GM19238 (cell line): ENCODE measurements at regions not wholly inside any gene's neighbourhood (a gene's known extent, or its start where the extent isn't known, plus 50 kb on each side); places are given as distances from the start of the nearest gene placed in this dataset.

ENCODE experiments used
- DNase-seq: peaks from one replicate; pipeline ENCODE4 v3.0.0; 2011; ENCODE audit warnings: low spot score; ENCODE audit not compliant: insufficient read length

DNA sequence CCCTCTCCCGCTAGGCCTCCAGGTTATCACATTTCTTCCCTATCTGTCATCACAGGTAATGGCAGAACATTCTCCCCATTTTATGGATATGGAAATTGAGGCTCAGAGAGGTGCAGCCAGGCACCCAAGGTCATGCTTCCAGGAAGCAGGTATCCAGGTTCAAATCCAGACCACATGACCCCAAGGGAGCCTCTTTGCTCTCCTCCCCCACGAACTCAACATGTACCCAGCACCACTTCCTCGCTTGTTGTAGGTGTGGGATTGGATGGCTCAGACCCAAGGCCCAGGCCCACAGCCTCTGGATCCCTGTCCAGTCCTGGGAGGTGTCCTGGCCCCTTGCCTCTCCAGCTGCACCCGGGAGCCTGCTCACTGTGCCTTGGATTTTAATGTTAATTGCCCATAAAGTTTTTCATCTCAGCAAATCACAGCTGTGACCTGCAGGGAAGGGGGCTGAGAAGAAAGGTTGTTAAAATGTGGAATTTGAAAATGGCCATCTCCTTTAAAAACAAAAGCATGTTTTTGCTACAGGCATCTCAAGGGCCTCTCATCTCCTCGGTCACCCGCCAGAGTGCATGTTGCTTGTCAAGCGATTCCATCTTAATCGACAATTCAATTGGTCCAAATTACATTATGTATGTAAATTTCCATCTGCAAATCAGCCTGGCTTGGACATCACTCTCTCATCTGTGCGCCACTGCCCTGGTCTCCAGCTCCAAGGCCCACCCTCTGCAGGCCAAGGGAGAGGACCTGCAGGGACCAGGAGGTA lies 205.4 kb upstream of the ZMIZ1 start:
- DNase-seq, result no peak

DNA sequence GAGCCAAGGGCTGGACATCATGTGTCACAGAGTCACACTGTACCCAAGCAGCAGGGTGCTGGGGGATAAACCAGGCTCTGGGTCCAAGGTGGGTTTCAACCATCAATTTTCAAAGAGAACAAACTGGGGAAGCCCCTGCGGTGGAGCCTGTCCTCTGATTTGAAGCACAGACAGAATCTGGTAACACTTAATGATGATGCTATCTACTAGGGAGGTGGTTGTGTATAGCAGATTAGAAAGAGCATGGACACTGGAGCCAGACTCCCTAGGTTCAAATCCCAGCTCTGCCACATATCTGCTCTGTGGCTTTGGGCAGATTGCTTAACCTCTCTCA lies 204.9 kb upstream of the ZMIZ1 start:
- no peak for DNase-seq

DNA sequence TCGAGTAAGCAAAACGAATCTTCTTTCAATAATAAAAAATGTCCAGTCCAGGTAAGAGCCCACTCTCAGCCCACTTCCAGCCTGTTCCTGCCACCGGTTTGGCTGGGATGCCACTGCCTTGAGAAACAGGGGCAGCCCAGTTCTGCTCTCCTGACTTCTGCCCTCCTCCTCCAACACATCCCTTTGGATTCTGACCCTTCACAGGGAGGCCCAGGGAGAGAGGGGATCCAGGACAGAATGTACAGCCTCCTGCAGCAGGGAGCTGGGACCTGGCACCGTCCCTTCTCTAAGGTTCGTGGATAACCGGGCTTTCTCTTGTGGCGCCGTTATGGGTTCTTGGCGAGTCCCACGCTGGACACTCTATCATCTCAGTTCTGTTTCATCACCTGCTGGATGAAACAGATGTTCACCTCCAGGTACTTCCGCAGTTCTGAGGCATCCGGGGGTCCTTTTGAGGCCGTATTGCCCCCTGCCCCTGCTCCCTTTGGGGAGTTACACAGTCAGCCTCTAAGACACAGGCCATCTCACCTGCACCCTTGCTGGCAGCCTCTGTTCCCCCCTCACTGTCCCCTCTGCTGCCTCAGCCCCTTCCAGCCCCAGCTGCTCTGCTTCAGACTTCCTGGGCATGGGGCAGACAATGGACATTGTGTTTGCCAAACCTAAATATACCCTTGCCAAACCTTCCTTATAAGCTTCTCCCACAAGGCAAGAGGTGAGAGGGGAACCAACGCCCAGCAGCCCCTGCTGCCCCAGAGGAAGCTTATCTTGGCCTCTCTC lies 203.8 kb upstream of the ZMIZ1 start:
- DNase-seq, result no peak

DNA sequence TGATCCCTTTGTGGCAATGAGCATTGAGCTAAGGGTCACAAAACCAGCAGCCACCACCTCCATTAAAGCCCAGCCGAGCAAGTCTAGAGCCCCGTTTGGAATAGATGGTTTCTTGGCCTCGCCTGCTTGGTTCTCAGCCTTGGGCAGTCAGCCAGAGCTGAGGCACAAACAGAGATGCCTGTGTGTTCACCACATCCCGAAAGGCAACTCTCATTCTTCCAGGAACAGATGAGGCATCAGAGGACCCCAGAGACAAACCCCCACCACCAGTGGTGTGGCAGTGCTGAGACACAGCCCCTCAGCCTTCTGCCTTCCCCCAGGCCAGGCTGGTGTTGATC lies 203.3 kb upstream of the ZMIZ1 start:
- DNase-seq, result no peak

DNA sequence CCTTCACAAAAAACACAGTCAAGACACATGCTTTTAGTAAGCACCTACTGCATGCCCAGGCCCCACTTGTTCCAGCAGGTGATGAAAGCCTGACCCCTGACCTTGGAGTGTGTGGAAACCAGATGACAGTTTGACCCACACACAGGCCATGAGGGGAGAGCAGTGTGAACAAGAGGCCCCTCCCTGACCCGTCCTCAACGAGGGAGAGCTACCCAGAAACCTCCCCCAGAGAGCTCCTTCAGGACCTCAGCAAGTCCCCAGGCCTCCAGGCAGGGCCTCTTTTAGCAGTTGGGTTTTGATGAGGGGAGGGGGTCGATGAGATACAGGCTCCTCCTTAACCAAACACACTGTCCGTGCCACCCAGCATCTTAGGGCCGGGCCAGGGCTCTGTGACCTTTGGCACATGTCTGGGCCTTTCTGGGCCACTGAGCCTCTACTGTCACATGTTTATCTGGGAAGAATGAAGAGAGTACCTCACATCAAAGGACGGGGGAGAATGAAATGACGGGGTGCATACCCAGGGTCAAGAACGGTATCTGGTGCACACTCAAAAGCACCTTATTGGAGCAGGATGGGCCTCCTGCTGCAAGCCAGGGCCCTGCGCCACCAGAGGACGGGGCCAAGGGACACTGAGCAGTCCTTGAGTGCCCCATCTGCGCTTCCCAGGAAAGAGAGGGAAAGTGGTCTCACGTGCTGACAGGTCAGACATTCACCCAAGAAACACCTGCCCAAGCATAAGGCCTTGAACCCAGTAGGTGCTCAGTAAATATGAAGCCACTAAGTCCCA lies 202.6 kb upstream of the ZMIZ1 start:
- DNase-seq, result no peak

DNA sequence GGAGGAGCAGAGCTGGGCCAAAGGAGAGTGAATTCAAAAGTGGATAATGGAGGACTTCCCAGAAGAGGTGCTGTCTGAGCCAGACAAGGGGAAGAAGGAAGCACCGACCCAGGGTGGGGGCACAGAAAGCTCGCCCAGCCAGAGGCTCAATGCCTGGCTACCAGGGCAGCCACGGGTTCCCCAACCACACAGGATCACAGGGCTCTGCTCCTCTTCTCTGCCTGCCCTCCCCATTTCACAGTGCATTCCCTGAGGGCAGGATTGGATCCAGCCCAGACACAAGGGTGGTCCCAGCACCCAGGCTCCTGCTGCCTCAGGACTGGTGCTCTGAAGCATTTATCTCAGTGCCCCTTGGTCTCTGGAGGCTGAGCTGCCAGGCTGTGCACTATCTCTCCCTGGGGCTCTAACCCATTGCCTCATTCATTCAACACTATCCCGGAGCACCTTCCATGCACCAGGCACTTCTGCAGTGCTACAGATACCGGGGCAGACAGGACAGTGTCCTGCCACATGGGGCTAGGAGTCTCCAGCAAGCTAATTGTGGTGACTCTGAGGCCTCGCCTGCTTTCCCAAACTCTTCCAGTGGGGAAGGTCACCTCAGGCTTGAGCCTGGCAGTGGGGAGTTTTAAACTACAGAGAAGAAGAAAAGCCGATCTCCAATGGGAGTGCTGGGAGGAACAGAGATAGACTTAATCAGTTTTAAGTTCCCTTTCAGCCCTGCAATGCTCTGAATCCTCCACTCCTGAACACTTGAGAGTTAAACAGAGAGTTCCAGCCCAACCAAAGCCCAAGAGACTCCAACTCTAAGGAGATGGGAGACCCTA lies 201.8 kb upstream of the ZMIZ1 start:
- no peak for DNase-seq

DNA sequence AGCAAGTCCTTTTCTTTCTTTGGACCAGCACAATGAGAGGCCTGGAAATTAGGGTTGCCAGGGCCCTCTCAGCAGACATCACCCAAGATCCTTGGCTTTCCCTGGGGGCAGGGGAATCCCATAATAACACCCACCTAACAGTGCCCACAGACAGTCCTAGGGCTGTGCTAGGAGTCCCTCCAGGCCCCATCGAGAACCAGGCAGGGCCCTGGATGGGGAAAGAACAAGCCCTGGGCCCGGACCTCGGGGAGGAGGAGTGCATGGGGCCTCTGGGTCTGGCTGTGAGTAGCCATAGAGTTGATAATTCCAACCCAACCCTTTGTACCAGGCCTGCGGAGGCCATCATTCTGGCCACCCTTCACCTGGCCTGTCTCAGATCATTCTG lies 201.2 kb upstream of the ZMIZ1 start:
- DNase-seq, result no peak

DNA sequence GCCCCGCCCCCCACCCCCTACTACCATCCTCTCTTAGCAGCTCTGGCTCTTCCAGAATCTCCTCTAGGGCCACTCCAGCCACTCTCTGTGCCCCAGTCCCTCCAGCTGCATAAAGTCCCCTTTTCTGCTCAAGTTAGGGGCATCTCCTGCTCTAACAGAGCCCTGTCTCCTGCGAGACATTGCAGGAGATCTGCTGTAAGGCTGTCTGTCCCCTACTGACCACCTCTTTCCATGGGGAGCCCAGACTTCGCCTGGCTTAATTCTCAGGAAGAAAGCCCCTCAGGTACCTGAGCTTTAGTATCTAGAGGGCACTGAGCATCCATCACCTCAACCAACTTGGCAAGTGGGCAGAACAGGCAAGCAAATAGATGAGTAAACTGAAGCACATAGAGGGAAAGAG lies 200.7 kb upstream of the ZMIZ1 start:
- no peak for DNase-seq

DNA sequence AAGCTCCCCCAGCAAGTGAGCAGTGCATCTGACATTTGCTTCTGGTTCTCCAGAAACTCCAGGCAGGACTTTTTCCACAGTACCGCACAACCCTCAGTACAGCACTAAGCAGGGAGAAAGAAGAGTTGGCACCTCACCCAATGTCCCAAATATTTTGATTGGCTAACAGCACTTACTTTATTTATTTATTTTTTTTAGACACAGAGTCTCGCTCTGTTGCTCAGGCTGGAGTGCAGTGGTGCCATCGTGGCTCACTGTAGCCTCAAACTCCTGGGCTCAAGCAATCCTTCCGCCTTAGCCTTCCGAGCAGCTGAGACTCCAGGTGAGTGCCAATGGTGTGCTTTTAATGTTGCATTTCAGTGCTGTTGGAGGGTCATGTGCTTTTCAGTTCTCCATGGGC lies 200.3 kb upstream of the ZMIZ1 start:
- no peak for DNase-seq

DNA sequence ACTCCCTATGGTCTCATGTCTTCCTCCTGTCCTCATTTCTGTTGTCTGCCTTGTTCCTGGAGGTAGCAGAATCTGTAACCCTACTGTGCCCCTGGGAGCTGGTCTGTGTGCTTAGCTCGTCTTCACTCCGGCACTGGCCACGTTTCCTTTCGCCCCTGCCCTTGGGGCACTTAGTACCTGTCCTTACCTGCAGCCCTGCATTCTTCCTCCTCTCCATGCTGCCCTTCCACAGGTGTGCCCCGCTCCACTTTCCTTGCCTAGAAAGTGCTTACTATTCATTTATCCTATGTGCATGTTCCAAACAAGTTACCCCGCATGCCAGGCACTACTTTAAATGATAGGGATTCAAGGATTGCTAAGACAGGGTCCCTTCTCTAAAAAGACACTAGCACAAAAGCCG lies 199.9 kb upstream of the ZMIZ1 start:
- no peak for DNase-seq

DNA sequence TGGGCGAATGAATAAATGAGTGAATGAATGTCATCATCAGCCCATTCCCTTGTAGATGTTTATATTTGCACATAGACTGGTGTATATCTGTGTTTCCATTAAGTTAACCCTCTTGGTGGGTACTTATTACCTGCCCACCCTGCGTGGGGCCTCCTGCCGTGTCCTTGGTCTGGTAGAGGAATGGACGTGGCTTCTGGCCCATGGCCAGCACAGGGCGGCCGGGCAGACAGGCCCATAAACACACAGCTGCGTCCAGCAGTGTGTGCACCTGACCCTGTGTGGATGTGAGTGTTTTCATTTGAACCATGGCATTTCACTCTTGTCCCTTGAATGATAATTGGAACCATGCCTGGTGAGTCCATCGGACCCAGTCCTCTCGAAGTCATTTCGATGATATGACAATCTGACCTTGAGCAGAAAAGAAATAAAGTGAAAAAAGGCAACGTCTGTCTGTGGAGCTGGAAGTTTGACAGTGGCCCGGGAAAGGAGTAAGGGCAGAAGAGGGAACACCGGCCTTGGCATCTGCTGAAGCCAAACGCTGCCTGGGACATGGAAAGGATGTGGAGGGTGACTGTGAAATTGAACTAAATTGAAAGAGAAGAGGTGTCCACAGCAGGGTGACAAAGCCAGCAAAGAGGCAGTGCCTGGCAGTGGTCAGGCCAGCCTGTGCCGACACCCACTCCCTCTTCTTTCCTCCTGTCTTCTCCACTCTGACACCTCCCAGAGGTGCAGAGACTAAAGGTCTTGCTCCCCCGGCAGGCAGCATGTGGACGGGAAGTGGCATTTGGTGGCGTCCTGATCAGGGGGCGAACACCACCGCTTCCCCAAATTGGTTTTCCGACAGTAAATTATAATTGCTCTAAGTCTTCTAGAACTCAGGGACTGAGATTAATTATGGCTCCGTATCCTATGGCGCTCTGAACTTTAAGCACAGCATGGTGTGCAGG lies 199.0 kb upstream of the ZMIZ1 start:
- DNase-seq, result no peak

DNA sequence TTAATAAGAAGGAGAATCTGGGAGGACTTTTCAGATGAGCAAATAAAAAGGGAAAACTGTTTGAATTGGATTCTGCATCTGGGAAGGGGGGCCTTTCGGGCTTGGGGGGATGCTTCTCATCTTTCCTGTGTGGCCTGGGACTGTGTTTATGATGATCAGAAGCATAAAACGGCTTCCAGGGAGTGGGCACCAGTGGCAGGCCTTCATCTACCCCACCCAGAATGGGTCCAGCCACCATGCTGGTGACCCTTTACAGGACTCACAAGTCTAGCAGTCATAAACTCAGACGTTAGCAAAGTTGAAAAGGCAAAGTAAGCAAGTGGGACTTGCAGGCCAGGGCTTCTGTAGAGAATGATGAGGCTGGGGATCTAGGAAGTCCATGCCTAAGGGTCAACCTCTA lies 198.3 kb upstream of the ZMIZ1 start:
- DNase-seq, result no peak

DNA sequence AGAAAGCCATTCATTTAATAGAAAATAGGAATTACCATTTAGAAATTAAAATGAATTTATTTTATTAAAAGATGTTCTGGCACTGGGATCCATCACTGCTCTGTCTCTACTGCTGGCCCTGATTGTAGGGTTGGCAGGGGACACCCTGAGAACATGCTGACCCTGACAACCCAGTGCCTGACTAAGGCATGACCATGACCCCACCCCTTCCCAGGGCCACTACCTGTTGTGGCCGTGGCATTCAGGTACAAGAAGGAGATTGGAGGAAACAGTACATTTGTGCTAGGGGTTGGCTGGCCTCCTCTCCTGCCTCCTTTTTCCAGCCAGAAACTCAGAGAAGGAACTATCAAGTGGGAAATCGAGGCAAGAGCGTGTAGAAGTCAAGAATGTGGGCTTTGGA lies 197.0 kb upstream of the ZMIZ1 start:
- DNase-seq, result no peak

DNA sequence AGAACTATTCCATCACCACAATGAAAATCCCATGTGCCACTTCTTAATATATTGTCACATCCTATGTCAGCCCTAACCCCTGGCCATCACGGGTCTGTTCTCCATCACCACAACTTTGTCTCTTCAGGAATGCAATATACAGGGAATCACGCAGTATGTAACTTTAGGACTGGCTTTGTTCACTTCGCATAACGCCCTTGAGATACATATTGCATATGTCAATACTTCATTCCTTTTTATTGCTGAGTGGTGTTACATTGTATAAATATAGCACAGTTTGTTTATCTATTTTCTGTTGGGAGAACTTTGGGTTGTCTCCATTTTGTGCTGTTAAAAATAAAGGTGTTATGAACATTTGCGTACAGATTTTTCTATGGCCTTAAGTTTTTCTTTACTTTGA lies 195.4 kb upstream of the ZMIZ1 start:
- DNase-seq, result no peak

DNA sequence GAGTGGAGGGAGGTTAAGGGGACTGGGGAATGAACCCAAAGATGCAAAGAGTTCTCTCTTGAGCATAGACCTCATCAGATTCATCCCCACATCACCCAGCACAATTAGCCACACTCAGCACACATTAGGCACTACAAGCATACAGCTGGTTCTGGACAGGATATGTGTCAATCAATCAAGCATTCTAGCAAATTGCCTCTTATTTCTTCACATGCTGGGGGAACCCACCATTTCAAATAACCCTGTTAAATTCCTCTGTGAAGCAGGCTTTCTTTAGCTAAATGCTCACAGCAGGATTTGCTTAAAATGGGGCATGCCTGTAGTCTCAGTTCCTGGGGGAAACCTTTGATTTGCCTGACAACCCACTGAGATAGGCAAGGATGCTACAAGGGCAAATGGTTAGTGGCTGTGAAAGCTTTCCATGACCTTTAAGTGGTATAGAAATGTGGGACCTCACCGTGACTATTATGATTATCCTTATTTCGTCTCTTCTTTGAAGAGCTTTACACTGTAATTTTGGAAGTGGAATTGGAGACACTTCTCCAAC lies 193.4 kb upstream of the ZMIZ1 start:
- DNase-seq, result no peak

DNA sequence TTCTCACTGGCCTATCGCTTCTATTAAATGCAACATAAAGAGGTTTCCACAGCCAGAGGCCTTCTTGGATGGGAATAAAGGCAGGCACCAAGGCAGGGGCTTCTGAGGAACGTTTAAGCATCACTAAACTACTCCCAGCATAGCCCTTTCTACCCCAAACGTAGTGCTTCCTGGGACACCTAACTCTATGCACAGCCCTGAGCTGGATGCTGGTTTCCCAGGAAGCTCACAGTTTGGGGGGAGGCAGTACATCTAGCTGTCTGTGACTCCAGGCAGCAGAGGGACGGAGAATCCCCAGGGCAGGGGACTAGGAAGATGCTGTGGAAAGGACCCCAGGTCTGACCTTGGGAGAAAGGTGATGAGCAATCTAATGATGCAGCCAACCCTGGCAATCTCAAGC lies 192.8 kb upstream of the ZMIZ1 start:
- DNase-seq, result no peak

DNA sequence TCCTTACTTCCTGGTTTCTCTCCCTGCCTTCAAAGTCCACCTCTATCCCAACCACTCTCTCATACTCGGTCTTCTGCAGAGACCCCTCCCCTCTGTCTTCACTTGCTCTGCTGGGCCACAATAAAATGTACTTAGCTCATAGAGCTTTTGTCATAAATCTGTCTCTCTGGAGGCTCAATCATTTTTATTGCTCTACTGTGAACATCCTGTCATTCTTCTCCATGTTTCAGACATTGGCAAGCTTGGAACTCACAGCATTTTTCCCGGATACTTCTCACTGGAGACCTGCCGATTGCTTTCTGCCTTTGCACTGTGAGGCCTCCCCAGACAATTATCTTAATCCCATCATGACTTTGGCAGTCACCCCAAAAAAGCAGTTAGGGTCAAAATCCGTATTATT lies 192.3 kb upstream of the ZMIZ1 start:
- no peak for DNase-seq

DNA sequence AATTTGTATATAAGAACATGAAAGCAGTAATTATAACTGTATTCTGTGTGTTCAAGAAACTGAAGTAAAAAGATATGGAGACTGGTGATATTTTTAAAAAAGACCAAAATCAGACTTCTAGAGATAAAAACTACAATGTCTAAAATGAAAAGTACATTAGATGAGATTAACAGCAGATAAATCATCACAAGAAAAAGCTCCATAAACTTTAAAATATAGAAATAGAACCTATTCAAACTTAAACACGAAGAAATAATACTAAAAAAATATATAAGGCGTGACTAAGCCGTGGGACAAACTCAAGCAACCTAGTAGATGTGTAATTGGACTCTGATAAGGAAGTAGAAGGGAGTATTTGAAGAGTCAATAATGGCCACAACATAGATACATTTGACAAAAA lies 189.1 kb upstream of the ZMIZ1 start:
- no peak for DNase-seq

DNA sequence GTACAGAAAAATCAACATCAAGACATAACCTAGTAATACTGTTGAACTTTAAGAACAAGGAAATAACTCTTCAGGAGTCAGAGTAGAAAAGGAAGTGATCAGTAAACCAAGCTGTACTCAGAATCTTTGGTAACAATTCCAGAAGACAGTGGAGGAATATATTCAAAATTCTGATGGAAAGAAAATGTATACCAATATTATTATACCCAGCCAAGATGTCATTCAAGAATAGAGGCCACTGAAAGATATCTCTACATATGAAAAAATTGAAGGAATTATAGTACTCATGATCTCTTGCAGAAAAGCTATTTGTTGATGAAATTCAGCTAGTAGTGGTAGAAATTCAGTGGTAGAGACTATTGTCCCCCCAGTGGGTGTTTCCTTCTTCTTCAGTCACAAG lies 182.6 kb upstream of the ZMIZ1 start:
- no peak for DNase-seq

DNA sequence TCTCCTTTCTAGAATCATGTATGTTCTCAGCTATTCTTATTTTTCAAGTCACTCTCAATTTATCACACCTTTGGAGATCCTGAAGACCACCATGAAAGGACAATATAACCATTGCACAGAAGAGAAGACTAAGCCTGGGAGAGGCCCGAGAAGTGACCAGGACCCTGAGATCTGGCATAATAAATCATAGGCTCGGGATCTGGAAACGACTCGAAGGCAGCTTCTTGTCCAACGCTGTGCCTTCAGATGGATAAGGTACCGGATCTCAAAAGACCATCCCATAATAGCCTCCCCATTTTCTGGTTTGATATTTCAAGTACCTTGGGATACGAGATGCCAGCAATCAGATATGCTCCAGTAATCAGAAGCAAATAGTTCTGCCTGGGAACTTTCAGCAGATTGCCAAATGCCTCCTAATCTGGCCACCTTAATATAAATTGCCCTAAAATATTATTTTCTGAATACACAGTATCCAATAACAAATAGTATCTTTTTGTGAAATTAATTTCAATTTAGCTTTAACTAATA lies 179.2 kb upstream of the ZMIZ1 start:
- no peak for DNase-seq
